C4-2B (cell line): ENCODE measurements at regions not wholly inside any gene's neighbourhood (a gene's known extent, or its start where the extent isn't known, plus 50 kb on each side); places are given as distances from the start of the nearest gene placed in this dataset.

Experiments used
- CTCF ChIP-seq: fragments of 450-650 bp; conservative IDR thresholded peaks from 2 replicates; pipeline ENCODE4 v1.5.1; 2017; ENCODE audit warnings: mild to moderate bottlenecking
- ZFX ChIP-seq: fragments of 450-650 bp; IDR thresholded peaks from 2 replicates; pipeline ENCODE4 v1.6.1; 2017

DNA sequence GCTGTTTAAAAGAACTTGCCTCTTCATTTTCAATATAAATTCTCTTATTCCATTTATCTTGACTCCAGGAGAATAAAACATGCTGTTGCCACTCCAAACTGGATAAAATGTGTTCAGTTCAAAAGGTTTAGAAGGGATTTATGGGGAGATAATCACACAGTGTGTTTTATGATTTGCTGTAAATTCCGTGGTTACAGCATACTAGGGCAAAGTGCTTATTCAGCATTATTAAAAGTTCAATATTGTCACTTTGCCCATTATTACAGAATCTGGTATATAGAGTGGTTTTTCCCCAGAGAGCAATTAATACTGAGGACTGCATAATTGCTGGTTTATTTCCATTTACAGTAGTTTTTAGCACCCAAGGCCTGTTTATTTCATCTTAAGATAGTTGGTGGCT is 780.9 kb upstream of the RAG2 start:
- TF ChIP-seq CTCF: no peak
- no peak for TF ChIP-seq ZFX
